ENCODE measurements at regions not wholly inside any gene's neighbourhood (a gene's known extent, or its start where the extent isn't known, plus 50 kb on each side); places are given as distances from the start of the nearest gene placed in this dataset.

GRCh38 chr15:60297047-60297446, 100.7 kb downstream of the ANXA2 start:
- ATAC-seq (ENCODE audit: low read depth): no peak
- Mint-ChIP-seq H3K27ac (no peak overlapping the region), H3K4me3 (no peak overlapping the region), H3K36me3 (no peaks in the 10 kb centered on the region), H3K4me1 (no peaks in the 10 kb centered on the region), H3K27me3 (peaks cover 4% of the 10 kb centered on the region), H3K9me3 (peaks cover 6% of the 10 kb centered on the region)
- DNase-seq: no peak
- POLR2A ChIA-PET: no interaction called here

Data from activated naive CD8-positive, alpha-beta T cell treated with anti-CD3 and anti-CD28 coated beads, Interleukin-2, amount 10 ng/mL, durations not matched to agents 7 days and 5 days (primary cell).